B cell (primary cell): ENCODE measurements at regions not wholly inside any gene's neighbourhood (a gene's known extent, or its start where the extent isn't known, plus 50 kb on each side); places are given as distances from the start of the nearest gene placed in this dataset.

Source experiments
- EZH2 ChIP-seq: IDR thresholded peaks from 2 replicates; pipeline ENCODE4 v1.6.1; 2012; ENCODE audit warnings: borderline replicate concordance, low read depth, mild to moderate bottlenecking, moderate library complexity, low read length; ENCODE audit not compliant: insufficient read depth, poor library complexity, severe bottlenecking
- TF ChIP-seq, protein P1 (sequence below): fragments of 200-600 bp; IDR thresholded peaks from one replicate; pipeline ENCODE4 v1.8.0; 2022; ENCODE audit warnings: antibody characterized with exemption, mild to moderate bottlenecking

DNA sequence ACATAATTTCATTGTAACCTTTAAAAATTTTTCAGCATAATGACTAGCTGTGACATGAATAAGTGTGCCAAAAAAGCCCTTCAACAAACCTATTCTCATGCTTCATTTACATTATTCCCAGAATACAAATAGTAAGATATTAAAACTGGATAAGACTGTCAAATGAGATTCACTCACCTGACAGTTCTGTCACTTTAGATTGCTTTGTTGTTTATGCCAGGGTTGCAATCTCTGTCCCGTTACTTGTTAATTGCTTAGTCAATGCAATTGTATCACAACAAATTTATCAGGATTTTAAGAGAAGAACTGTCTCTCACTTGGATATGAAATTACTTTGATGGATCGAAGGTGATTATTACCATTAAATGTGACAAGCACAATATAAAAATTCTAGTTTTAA is 616.0 kb upstream of the IGFBP7 start:
- TF ChIP-seq, protein P1, sequence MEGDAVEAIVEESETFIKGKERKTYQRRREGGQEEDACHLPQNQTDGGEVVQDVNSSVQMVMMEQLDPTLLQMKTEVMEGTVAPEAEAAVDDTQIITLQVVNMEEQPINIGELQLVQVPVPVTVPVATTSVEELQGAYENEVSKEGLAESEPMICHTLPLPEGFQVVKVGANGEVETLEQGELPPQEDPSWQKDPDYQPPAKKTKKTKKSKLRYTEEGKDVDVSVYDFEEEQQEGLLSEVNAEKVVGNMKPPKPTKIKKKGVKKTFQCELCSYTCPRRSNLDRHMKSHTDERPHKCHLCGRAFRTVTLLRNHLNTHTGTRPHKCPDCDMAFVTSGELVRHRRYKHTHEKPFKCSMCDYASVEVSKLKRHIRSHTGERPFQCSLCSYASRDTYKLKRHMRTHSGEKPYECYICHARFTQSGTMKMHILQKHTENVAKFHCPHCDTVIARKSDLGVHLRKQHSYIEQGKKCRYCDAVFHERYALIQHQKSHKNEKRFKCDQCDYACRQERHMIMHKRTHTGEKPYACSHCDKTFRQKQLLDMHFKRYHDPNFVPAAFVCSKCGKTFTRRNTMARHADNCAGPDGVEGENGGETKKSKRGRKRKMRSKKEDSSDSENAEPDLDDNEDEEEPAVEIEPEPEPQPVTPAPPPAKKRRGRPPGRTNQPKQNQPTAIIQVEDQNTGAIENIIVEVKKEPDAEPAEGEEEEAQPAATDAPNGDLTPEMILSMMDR: no peak
- TF ChIP-seq EZH2: no peak
